Activated T-cell treated with anti-CD3 and anti-CD28 coated beads, Interleukin-2, amount 50 U/mL, for 24 hours (primary cell): ENCODE measurements at regions not wholly inside any gene's neighbourhood (a gene's known extent, or its start where the extent isn't known, plus 50 kb on each side); places are given as distances from the start of the nearest gene placed in this dataset.

Experiments used
- DNase-seq: peaks from one replicate; pipeline ENCODE4 v3.0.0-alpha.2; 2020
- H3K27ac Mint-ChIP-seq: 2 replicates; pipeline ENCODE4 v1.8.0; 2020; ENCODE audit warnings: mild to moderate bottlenecking, mixed read lengths
- H3K27me3 Mint-ChIP-seq: 2 replicates; pipeline ENCODE4 v1.8.0; 2020; ENCODE audit warnings: mixed read lengths
- H3K36me3 Mint-ChIP-seq: 2 replicates; pipeline ENCODE4 v1.8.0; 2020; ENCODE audit warnings: low read depth, mixed read lengths
- H3K4me1 Mint-ChIP-seq: 2 replicates; pipeline ENCODE4 v1.8.0; 2020; ENCODE audit warnings: low read depth, mixed read lengths
- H3K4me3 Mint-ChIP-seq: 2 replicates; pipeline ENCODE4 v1.8.0; 2020; ENCODE audit warnings: mild to moderate bottlenecking, moderate library complexity, mixed read lengths
- H3K9me3 Mint-ChIP-seq: 2 replicates; pipeline ENCODE4 v1.8.0; 2020; ENCODE audit warnings: mixed read lengths

DNA sequence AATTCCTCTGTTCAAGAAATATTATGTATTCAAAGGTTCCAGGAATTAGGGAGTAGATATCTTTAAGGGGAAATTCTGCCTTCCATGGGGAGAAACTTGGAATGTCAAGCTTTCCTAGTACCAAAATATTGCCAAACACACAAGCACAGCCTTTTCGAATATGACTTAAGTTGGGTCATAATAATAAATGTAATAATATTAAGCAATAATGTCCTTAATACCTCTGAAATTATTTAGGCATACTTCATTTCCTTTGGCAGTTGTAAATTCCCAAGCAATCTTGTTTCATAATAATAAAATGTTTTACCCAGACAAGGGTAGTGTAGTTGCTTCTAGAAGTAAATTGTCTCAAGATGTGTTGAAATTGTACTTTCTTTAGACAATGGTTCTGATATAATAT lies 630.3 kb upstream of the CDH18 start:
- DNase-seq, result no peak
- Mint-ChIP-seq H3K36me3 (no peaks in the 10 kb centered on the region), H3K27ac (no peak overlapping the region), H3K27me3 (no peaks in the 10 kb centered on the region), H3K4me3 (no peak overlapping the region), H3K4me1 (no peaks in the 10 kb centered on the region), H3K9me3 (peaks cover 3% of the 10 kb centered on the region)

DNA sequence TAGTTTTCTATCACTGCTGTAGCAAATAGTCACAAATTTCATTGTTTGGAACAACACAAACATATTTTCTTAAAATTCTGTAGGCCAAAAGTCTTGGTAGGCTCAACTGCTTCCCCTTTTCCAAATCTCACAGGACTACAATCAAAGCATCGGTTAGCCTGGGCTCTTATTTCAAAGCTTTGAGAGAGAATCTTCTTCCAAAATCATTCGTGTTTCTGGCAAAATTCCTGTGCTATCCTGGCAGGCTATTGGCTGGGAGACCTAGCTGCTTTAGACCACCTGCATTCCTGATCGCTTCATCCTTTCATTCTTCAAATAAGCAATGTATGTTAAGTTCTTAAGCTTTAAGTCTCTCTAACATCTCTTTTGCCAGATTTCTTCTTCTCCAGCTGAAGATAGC lies 629.8 kb upstream of the CDH18 start:
- Mint-ChIP-seq H3K36me3 (no peaks in the 10 kb centered on the region), H3K4me3 (no peak overlapping the region), H3K27ac (no peak overlapping the region), H3K4me1 (no peaks in the 10 kb centered on the region), H3K27me3 (no peaks in the 10 kb centered on the region), H3K9me3 (peaks cover 3% of the 10 kb centered on the region)
- DNase-seq, result no peak

DNA sequence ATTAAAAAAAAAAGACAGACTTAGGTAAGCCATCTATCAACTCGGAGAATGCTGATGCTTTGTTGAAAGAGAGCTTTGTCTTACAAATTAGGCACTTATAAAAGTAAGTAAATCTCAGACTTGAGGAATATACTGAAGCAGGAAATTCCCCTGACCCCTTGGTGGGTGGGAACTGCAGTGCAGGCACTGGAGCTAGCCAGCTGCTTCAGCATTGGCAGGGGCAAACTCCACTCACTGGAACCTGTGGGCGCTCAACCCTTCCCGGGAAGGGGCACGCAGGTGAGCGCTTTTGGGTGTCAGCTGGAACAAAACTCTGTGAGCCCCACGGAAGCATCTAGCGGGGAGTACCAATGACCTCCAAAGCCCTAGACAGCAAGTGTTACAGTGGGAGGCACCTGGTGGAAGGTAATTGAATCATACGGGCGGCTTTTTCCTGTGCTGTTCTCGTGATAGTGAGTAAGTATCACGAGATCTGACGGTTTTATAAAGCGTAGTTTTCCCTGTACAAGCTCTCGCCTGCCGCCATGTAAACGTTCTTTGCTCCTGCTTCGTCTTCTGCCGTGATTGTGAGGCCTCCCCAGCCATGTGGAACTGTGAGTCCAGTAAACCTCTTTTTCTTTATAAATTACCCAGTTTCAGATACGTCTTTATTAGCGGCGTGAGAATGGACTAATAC lies 628.0 kb upstream of the CDH18 start:
- Mint-ChIP-seq H3K27me3 (no peaks in the 10 kb centered on the region), H3K4me3 (no peak overlapping the region), H3K9me3 (no peaks in the 10 kb centered on the region), H3K36me3 (no peaks in the 10 kb centered on the region), H3K27ac (no peak overlapping the region), H3K4me1 (no peaks in the 10 kb centered on the region)
- DNase-seq, result no peak

DNA sequence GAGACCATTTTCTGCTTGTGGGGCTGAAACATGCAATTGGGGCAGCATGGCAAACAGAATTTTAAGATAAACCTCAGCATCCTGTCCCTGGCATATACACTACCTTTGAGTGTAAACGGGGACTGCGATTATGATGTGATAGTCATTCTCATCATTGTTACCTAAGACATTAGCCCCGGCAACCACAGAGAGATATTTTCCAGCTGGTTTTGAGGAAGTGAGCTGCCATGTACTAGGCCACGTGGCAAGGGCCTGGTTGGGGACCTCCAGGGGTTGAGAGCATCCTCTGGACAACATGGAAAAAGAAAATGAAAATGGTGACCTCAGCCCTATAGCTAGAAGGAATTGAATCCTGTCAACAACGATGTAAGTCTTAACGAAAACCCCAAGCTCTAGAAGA lies 623.6 kb upstream of the CDH18 start:
- Mint-ChIP-seq H3K27ac (no peak overlapping the region), H3K9me3 (peaks cover 3% of the 10 kb centered on the region), H3K36me3 (no peaks in the 10 kb centered on the region), H3K4me1 (no peaks in the 10 kb centered on the region), H3K27me3 (no peaks in the 10 kb centered on the region), H3K4me3 (no peak overlapping the region)
- DNase-seq, result no peak

DNA sequence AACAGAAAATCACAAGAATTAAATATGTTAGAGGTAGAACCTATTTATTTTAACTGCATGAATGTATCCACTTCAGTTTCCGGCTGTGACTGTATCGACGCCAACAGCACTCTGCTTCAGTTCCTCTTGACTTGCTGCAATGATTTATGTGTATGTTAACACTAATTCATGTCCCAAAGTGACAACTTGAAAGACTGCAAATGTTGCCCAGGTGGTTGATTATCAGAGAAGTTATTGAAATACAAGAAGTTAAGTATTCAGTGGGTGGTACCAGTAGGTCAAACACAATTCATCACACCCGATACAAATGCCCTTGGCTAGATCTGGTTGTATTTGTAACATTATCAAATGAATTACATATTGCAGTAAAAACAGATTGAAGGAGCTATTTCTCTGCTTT lies 622.7 kb upstream of the CDH18 start:
- H3K4me3 Mint-ChIP-seq, result no peak overlapping the region
- DNase-seq, result no peak
- no peaks in the 10 kb centered on the region for H3K36me3 Mint-ChIP-seq
- H3K4me1 Mint-ChIP-seq, result no peaks in the 10 kb centered on the region
- peaks cover 3% of the 10 kb centered on the region for H3K9me3 Mint-ChIP-seq
- no peaks in the 10 kb centered on the region for H3K27me3 Mint-ChIP-seq
- no peak overlapping the region for H3K27ac Mint-ChIP-seq

DNA sequence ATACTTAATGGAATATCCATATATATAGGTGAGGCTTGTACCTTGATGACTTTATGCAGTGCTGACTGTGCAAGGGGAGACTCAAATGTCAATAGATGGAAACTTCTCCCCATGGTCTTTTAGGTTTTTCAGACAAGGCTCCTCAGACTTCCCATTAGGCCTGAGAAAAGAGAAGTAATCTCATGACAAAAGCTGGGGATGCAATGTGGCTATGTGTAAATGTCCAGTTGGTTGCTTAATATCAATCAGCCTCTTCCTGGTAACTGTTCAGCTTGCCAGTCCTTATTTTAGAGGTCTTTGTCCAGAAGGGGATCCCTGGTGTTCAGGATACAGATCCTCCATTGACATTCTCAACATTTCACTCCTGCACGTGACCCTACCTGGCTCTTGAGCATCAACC lies 621.1 kb upstream of the CDH18 start:
- H3K36me3 Mint-ChIP-seq, result no peaks in the 10 kb centered on the region

DNA sequence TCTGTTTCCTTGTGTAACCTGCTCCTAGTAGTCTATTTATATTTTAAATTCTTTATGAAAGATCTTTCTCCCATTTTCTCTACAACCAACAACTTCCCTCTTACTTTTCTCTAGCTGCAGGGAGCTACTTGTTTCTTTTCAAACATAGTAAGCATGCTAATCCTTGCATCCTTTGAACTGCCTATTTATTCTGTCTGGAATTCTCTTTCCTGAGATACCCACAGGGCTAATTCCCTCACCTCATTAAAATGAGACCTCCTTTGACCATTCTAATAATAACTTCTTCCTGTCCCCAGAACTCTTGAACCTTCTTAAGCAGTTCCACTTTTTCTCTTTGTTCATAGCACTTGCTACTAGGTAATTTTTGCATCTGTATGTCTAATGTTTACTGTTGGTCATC lies 620.6 kb upstream of the CDH18 start:
- Mint-ChIP-seq H3K27ac (no peak overlapping the region), H3K4me1 (no peaks in the 10 kb centered on the region)
- no peak for DNase-seq

More for the DNA sequence above, 621.1 kb upstream of the CDH18 start:
- H3K9me3 Mint-ChIP-seq, result peaks cover 6% of the 10 kb centered on the region
- H3K4me1 Mint-ChIP-seq, result no peaks in the 10 kb centered on the region
- H3K4me3 Mint-ChIP-seq, result no peak overlapping the region
- H3K27ac Mint-ChIP-seq, result no peak overlapping the region
- H3K27me3 Mint-ChIP-seq, result no peaks in the 10 kb centered on the region
- no peak for DNase-seq

DNA sequence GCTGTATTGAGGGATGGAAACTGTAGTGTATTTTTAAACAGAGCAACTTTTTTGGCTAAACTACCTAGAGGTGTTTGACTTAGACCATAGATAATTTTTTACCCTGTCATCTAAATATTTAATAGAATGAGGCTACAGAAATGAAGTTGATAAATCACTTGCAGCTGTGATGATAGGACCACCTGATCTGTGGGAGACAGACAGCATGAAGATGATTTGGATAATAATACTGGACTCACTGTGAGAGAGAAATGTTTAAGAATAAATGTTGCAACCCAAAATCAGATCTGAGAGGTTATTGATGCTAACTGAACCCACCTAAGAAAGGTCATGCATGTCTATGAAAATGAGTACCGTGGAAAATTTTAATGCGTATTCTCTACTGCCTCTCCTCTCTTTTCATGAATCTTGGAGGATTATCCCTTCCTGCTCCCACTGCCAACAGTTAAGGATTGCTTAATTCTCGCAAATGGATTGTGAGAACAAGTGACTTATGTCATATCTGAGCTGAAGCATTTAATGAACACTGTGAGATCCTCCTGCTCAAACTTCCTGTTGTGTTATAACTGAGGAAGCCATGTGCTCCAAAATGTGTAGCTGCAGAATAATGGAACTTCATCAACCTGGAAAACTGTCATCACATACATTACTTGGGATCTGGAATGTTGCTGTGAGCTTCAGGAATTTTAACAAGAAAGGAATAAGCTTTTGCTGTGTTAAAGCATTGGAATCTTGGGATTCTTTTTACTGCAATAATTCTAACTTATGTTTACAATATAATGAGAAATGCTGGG lies 617.9 kb upstream of the CDH18 start:
- DNase-seq, result no peak
- Mint-ChIP-seq H3K27me3 (no peaks in the 10 kb centered on the region), H3K27ac (no peak overlapping the region), H3K9me3 (peaks cover 13% of the 10 kb centered on the region), H3K4me3 (no peak overlapping the region), H3K36me3 (no peaks in the 10 kb centered on the region), H3K4me1 (no peaks in the 10 kb centered on the region)

More for the DNA sequence above, 620.6 kb upstream of the CDH18 start:
- Mint-ChIP-seq H3K9me3 (peaks cover 6% of the 10 kb centered on the region), H3K4me3 (no peak overlapping the region), H3K27me3 (no peaks in the 10 kb centered on the region), H3K36me3 (no peaks in the 10 kb centered on the region)

DNA sequence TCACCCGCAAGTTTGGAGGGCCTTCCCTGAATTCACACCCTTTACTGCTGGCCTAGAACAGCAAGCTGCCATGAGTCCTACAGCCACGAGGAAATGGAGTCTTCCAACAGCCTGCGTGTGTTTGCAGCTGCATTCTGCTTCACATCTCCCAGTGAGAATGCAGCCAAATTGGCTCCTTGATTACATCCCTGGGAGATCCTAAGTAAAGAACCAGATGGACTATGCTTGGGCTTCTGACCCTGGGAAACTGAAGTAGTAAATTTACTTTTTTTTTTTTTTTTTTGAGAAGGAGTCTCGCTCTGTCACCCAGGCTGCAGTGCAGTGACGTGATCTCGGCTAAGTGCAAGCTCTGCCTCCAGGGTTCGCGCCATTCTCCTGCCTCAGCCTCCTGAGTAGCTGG lies 617.0 kb upstream of the CDH18 start:
- Mint-ChIP-seq H3K4me1 (no peaks in the 10 kb centered on the region), H3K36me3 (no peaks in the 10 kb centered on the region), H3K9me3 (peaks cover 10% of the 10 kb centered on the region), H3K27ac (no peak overlapping the region), H3K27me3 (no peaks in the 10 kb centered on the region), H3K4me3 (no peak overlapping the region)
- DNase-seq, result no peak

DNA sequence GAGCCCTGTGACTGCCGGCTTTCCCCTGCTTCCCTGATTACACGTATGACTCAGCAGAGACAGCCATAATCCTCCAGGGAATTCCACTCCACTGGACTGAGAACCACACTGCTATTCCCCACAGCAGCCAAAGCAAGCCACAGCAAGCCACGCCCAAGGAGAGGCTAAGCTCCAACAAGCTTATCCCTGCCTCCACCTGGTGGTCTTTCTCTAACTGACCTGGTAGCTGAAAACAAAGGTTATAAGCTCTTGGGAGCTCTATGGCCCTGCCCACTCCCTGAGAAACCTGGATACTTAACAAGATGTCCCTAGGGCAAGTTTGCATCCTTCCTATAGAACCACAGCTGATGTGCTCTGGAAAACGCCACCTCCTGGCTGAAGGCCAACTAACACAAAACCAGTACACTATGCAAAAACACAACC lies 613.7 kb upstream of the CDH18 start:
- no peaks in the 10 kb centered on the region for H3K36me3 Mint-ChIP-seq
- no peaks in the 10 kb centered on the region for H3K27me3 Mint-ChIP-seq
- H3K27ac Mint-ChIP-seq, result no peak overlapping the region
- peaks cover 17% of the 10 kb centered on the region for H3K9me3 Mint-ChIP-seq
- no peaks in the 10 kb centered on the region for H3K4me1 Mint-ChIP-seq
- no peak for DNase-seq
- H3K4me3 Mint-ChIP-seq, result no peak overlapping the region

DNA sequence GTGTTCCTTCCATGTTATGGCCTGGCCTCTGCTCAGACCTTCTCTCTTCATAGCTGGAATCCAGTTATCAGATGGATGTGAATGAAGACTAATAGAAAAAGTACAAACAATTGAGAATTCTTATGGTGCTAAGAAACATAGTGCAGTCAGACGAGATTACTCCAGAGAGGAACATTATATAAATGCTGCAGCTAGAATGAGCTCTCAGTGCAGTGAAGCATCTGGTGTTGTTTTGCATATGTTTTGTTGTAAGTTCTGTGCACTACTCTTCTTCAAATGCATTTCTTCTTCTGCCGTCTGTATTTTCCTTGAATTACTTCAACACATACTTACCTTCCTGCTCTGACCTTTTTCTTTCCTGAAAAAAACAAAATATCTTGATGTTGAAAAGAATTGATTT lies 602.4 kb upstream of the CDH18 start:
- no peak overlapping the region for H3K4me3 Mint-ChIP-seq
- H3K4me1 Mint-ChIP-seq, result no peaks in the 10 kb centered on the region
- no peaks in the 10 kb centered on the region for H3K36me3 Mint-ChIP-seq
- DNase-seq, result no peak
- H3K27ac Mint-ChIP-seq, result no peak overlapping the region
- no peaks in the 10 kb centered on the region for H3K27me3 Mint-ChIP-seq
- peaks cover 13% of the 10 kb centered on the region for H3K9me3 Mint-ChIP-seq

DNA sequence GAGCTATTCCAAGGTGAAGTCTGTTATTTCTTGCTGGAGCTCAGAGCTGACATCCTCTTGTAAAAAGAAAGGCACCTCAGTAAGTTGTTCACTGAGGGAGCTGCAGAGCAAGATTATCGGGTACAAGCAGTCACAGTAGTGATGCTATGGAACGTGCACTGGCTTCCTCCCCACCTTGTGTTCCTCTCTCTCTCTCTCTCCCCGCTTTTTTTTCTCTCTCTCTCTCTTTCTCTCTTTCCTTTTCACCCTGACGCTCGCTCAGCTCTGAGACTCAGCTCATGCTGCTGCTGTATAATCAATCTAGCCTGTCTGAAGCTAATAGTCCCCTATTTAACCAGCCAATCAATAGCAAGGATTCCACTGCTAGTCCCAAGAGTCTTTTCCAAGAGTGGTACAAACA lies 587.6 kb upstream of the CDH18 start:
- H3K4me1 Mint-ChIP-seq, result no peaks in the 10 kb centered on the region
- no peak overlapping the region for H3K27ac Mint-ChIP-seq
- no peaks in the 10 kb centered on the region for H3K36me3 Mint-ChIP-seq
- no peaks in the 10 kb centered on the region for H3K27me3 Mint-ChIP-seq
- no peak for DNase-seq
- H3K4me3 Mint-ChIP-seq, result no peak overlapping the region
- H3K9me3 Mint-ChIP-seq, result peaks cover 9% of the 10 kb centered on the region

DNA sequence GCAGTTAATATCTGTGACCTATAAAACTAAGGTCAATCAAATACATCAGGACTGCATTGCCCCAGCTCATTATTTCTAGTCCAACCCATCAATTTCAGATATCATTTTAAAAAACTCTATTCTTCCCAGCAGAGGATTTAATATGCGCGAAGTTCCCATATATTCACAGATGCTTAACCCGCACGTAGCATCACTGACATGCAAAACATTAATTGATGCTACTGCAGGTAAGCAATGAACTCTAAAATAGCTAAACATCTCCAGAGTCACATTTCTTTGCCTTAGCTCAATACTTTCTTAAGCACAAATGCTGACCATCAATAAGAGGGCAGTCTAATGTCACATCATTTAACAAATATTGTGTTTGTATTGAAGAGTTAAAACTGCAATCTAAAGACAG lies 586.6 kb upstream of the CDH18 start:
- no peaks in the 10 kb centered on the region for H3K36me3 Mint-ChIP-seq
- H3K4me1 Mint-ChIP-seq, result no peaks in the 10 kb centered on the region
- peaks cover 10% of the 10 kb centered on the region for H3K9me3 Mint-ChIP-seq
- no peak for DNase-seq
- H3K27ac Mint-ChIP-seq, result no peak overlapping the region
- no peak overlapping the region for H3K4me3 Mint-ChIP-seq
- H3K27me3 Mint-ChIP-seq, result no peaks in the 10 kb centered on the region

DNA sequence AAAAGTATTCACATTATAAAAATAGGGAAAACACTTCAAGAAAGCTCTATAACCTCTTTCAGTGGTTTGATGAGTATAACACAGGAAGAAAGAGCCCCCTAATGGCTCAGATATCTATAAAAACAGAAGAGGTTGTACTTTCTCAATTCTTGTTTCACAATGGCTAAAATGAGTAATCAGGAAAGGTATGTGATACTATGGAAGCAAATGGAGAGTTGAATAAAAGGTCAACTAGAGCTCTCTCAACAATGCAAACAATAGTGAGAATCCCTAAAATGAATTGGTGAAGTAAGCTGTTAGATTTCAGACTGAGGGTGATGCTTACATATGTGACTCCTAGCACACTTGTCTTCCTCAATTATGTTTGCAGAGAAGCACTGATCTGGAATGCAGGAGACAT lies 584.6 kb upstream of the CDH18 start:
- Mint-ChIP-seq H3K36me3 (no peaks in the 10 kb centered on the region), H3K4me1 (no peaks in the 10 kb centered on the region), H3K27ac (no peak overlapping the region), H3K27me3 (no peaks in the 10 kb centered on the region), H3K4me3 (no peak overlapping the region), H3K9me3 (peaks cover 7% of the 10 kb centered on the region)
- DNase-seq, result no peak

DNA sequence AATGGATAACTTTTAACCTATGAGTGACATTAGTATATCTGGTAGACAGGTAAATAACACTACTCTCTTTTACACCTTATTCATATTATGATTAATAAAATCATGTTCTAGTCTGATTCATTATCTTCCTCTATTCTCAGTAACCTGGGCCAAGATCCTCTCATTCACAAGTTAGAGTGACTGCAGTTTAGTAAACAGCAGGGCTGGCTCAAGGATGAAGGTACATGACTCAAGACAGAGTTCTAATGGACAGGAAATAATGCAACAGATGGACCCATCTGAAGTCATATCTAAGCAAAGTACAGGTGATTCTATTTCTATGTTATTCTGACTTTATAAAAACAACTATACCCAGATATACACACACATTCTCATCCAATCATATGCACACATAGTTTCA lies 582.5 kb upstream of the CDH18 start:
- Mint-ChIP-seq H3K4me3 (no peak overlapping the region), H3K36me3 (no peaks in the 10 kb centered on the region), H3K27me3 (no peaks in the 10 kb centered on the region), H3K27ac (no peak overlapping the region), H3K4me1 (no peaks in the 10 kb centered on the region), H3K9me3 (peaks cover 18% of the 10 kb centered on the region)
- no peak for DNase-seq
